HT-29 (cell line): ENCODE measurements at regions not wholly inside any gene's neighbourhood (a gene's known extent, or its start where the extent isn't known, plus 50 kb on each side); places are given as distances from the start of the nearest gene placed in this dataset.

ENCODE experiments used
- DNase-seq: peaks from one replicate; pipeline ENCODE4 v3.0.0-alpha.2; 2015; ENCODE audit warnings: low spot score

DNA sequence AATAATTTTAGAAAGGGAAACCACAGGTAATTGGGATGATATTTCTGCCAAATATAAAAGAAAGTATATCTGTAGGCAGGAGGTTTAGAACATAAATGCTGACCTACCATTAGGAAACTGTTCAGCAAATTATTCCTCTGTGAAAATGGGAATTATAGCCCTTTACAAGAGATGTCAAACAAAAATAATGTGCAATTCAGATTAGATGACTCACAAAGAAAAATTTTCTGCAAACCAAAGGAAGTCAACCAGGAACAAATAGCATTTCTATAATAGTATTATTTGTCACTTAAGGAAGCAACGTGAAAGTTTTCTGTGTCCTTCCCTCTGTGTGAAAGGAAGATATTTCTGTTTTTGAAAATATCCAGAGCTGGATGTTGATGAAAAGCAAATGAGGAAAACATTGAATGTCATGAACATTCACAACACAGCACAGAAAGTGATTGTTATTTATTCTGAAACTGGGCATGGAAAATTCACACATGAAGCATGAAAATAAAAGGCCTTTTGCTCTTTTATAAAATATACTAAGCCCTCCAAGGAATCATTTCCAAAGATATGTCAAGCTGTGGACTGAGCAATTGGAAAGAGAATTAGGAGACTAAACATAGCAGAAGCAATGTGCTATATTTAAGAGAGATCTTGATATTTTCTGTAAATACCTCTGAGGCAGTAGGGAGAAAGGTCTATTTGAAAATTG, 57.9 kb upstream of the SPHKAP start:
- no peak for DNase-seq
